ENCODE measurements at regions not wholly inside any gene's neighbourhood (a gene's known extent, or its start where the extent isn't known, plus 50 kb on each side); places are given as distances from the start of the nearest gene placed in this dataset.

GRCh38 chr2:48227617-48228344 lies 86.7 kb upstream of the FOXN2 start:
- POLR2A ChIA-PET = no interaction called here
- Histone ChIP-seq H3K4me1 (0 out of 2 replicates have a peak, but pooled peaks cover under 1% of the 10 kb centered on the region), H3K4me3 (ENCODE audit: low read depth, low read length) (no peak overlapping the region), H3K27me3 (replicated peaks; ENCODE audit: control insufficient read depth, insufficient read depth, low read length) (no peaks in the 10 kb centered on the region), H3K36me3 (ENCODE audit: control insufficient read depth, insufficient read depth, low read length) (no peaks in the 10 kb centered on the region), H3K9me3 (no peaks in the 10 kb centered on the region)
- BruUV-seq (replicated peaks) = no TSS peak
- no peak for DNase-seq
- no peaks in the 10 kb centered on the region for H3K27me3 Mint-ChIP-seq (ENCODE audit: insufficient read depth, unreplicated experiment)
- no peaks in the 10 kb centered on the region for H3K4me1 Mint-ChIP-seq (ENCODE audit: low read depth, unreplicated experiment)
- H3K9me3 Mint-ChIP-seq (ENCODE audit: unreplicated experiment) = no peaks in the 10 kb centered on the region
- H3K27ac Mint-ChIP-seq (ENCODE audit: unreplicated experiment) = no peak overlapping the region
- no peak overlapping the region for H3K4me3 Mint-ChIP-seq (ENCODE audit: unreplicated experiment)
- no peaks in the 10 kb centered on the region for H3K36me3 Mint-ChIP-seq (ENCODE audit: insufficient read depth, unreplicated experiment)
- CTCF ChIA-PET = interaction anchor here (0.7 kb wide), 1 partner anchor 236 kb away, joined by 4 read pairs; no protein-coding TSS in a partner anchor
- no peak for TF ChIP-seq CTCF (IDR thresholded peaks at IDR 0.05; ENCODE audit: insufficient read depth in 1 of 2, low read depth in 1 of 2, low read length in 1 of 2, severe bottlenecking in 1 of 2, unreplicated experiment in 1 of 2)
- intact Hi-C loops (cut with micrococcal nuclease; ENCODE audit: unreplicated experiment) = loop anchor here (10.0 kb wide), 1 partner anchor 197 kb away; no protein-coding TSS in a partner anchor

- Mint-ChIP-seq H3K27me3 (ENCODE audit: insufficient read depth, unreplicated experiment) (no peaks in the 10 kb centered on the region), H3K4me1 (ENCODE audit: low read depth, unreplicated experiment) (no peaks in the 10 kb centered on the region), H3K27ac (ENCODE audit: unreplicated experiment) (no peak overlapping the region), H3K9me3 (ENCODE audit: unreplicated experiment) (no peaks in the 10 kb centered on the region), H3K36me3 (ENCODE audit: insufficient read depth, unreplicated experiment) (no peaks in the 10 kb centered on the region), H3K4me3 (ENCODE audit: unreplicated experiment) (no peak overlapping the region)
- no TSS peak for BruUV-seq (replicated peaks)
- Histone ChIP-seq H3K4me3 (ENCODE audit: low read depth, low read length) (no peak overlapping the region), H3K9me3 (no peaks in the 10 kb centered on the region), H3K36me3 (ENCODE audit: control insufficient read depth, insufficient read depth, low read length) (no peaks in the 10 kb centered on the region), H3K27me3 (replicated peaks; ENCODE audit: control insufficient read depth, insufficient read depth, low read length) (no peaks in the 10 kb centered on the region), H3K4me1 (no peaks in the 10 kb centered on the region)
- ChIA-PET CTCF (interaction anchor here (0.7 kb wide), 1 partner anchor 237 kb away, joined by 4 read pairs; no protein-coding TSS in a partner anchor), POLR2A (no interaction called here)
- no peak for TF ChIP-seq CTCF (IDR thresholded peaks at IDR 0.05; ENCODE audit: insufficient read depth in 1 of 2, low read depth in 1 of 2, low read length in 1 of 2, severe bottlenecking in 1 of 2, unreplicated experiment in 1 of 2)
- intact Hi-C loops (cut with micrococcal nuclease; ENCODE audit: unreplicated experiment) = loop anchor here (10.0 kb wide), 1 partner anchor 196 kb away; no protein-coding TSS in a partner anchor
- DNase-seq = no peak
These were observed 86.2 kb upstream of the FOXN2 start for GRCh38 chr2:48228345-48228684.

GRCh38 chr2:48229063-48229462 lies 85.4 kb upstream of the FOXN2 start:
- Mint-ChIP-seq H3K36me3 (ENCODE audit: insufficient read depth, unreplicated experiment) (no peaks in the 10 kb centered on the region), H3K4me3 (ENCODE audit: unreplicated experiment) (no peak overlapping the region), H3K27ac (ENCODE audit: unreplicated experiment) (no peak overlapping the region), H3K27me3 (ENCODE audit: insufficient read depth, unreplicated experiment) (no peaks in the 10 kb centered on the region), H3K4me1 (ENCODE audit: low read depth, unreplicated experiment) (no peaks in the 10 kb centered on the region), H3K9me3 (ENCODE audit: unreplicated experiment) (no peaks in the 10 kb centered on the region)
- no TSS peak for BruUV-seq (replicated peaks)
- no peaks in the 10 kb centered on the region for H3K36me3 ChIP-seq (ENCODE audit: control insufficient read depth, insufficient read depth, low read length)
- no peaks in the 10 kb centered on the region for H3K27me3 ChIP-seq (replicated peaks; ENCODE audit: control insufficient read depth, insufficient read depth, low read length)
- no peak overlapping the region for H3K4me3 ChIP-seq (ENCODE audit: low read depth, low read length)
- ChIA-PET POLR2A (no interaction called here), CTCF (no interaction called here)
- H3K9me3 ChIP-seq = no peaks in the 10 kb centered on the region
- no peak for TF ChIP-seq CTCF (IDR thresholded peaks at IDR 0.05; ENCODE audit: insufficient read depth in 1 of 2, low read depth in 1 of 2, low read length in 1 of 2, severe bottlenecking in 1 of 2, unreplicated experiment in 1 of 2)
- no peaks in the 10 kb centered on the region for H3K4me1 ChIP-seq
- DNase-seq = no peak
- intact Hi-C loops (cut with micrococcal nuclease; ENCODE audit: unreplicated experiment) = loop anchor here (10.0 kb wide), 1 partner anchor 196 kb away; no protein-coding TSS in a partner anchor

All from Caco-2 (cell line).